Right cardiac atrium (tissue), 5 donors: ENCODE measurements at regions not wholly inside any gene's neighbourhood (a gene's known extent, or its start where the extent isn't known, plus 50 kb on each side); places are given as distances from the start of the nearest gene placed in this dataset.
A peak's percentile ranks its signal among the peaks of the same experiment; 100 is the strongest.

ENCODE experiments used
- ATAC-seq, 2 donors: fragments of 200-7000 bp; cut with Tn5 transposase; one replicate each; pipeline versions ENCODE4 v1.8.0 to v1.9.1; 2020; ENCODE audit warnings: moderate library complexity in 2 of 2, mild to moderate bottlenecking in 1 of 2
- DNase-seq, 3 donors: peaks; one replicate each; pipeline ENCODE4 v3.0.0-alpha.2; 2020
- H3K27ac ChIP-seq: one replicate; pipeline ENCODE4 v1.5.1; 2013; ENCODE audit warnings: mild to moderate bottlenecking, low read length, control low read depth, moderate library complexity
- H3K27me3 ChIP-seq: one replicate; pipeline ENCODE4 v1.6.1; 2013; ENCODE audit not compliant: control insufficient read depth, insufficient read depth
- H3K4me1 ChIP-seq: one replicate; pipeline ENCODE4 v1.6.1; 2013; ENCODE audit warnings: low read length; ENCODE audit not compliant: control insufficient read depth, insufficient read depth
- H3K4me3 ChIP-seq: one replicate; pipeline ENCODE4 v1.5.1; 2013; ENCODE audit warnings: low read length, control low read depth
- H3K9me3 ChIP-seq: one replicate; pipeline ENCODE4 v1.6.1; 2013; ENCODE audit warnings: low read length; ENCODE audit not compliant: control insufficient read depth
- WGBS: extraction: QIAGEN DNeasy Blood & Tissue Kit; methylation state at CpG from one replicate; pipeline ENCODE4 v1.1.7; 2013; 5-methylcytosine and 5-hydroxymethylcytosine counted together
- intact Hi-C, 4 donors: fragments of 100-400 bp; cut with DNase I; formaldehyde crosslinking; loops; one replicate each; pipeline versions ENCODE4 v1.11.0 to v1.14.0; 2022 to 2023
- donor health status: healthy with polysubstance abuse.
- donor health status: DM: no; HTN: yes; CAD: no.
- donor health status: DM: no; HTN: no; CAD: no.
- donor health status: DM: no; HTN: yes; CAD: no; lungs with severe emphysema.
- donor health status: DM: yes; HTN: yes; CAD: no.

DNA sequence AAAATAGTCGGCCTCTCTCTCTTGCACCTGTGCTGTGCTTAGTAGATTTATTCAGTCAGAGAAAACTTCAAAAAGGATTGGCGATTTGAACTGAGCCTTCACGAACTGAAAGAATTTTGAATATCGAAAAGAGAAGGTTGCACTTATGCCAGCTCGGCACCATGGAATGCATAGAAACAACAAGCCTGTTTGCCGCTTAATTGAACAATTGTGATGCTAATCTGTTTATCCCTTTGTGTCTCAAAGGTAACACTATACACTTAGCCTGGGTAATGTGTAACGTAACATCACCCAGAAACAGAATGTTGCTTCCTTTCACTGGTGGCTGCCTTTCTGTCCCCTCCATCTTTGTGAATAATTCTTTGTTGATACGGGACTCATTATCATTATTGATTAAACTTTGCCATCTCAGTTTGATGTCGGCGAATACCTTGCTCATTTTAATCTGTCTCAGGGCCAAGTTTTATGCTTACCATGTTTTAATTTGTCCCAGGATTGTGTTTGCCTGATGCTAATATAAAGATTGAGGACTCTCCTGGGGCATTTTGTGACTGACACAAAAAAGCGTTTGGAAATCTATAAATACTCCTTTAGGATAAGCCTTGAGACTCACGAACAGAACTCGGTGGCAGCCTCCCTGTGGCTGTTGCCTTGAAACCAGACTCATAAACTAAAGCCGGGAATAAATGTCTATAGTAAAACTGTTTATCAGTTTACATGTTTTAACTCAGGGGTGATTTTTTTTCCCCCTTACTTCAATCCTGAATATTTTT is 400.5 kb downstream of the RAPGEF2 start:
- peaks cover 4% of the 10 kb centered on the region for H3K4me1 ChIP-seq
- no peaks in the 10 kb centered on the region for H3K9me3 ChIP-seq
- no peak overlapping the region for H3K27ac ChIP-seq
- no peaks in the 10 kb centered on the region for H3K27me3 ChIP-seq
- ATAC-seq, result no peak
- no peak for DNase-seq
- intact Hi-C loops, result no loop called here
- WGBS, result 70% methylated on average over 14 of the region's 14 CpGs
- no peak overlapping the region for H3K4me3 ChIP-seq

DNA sequence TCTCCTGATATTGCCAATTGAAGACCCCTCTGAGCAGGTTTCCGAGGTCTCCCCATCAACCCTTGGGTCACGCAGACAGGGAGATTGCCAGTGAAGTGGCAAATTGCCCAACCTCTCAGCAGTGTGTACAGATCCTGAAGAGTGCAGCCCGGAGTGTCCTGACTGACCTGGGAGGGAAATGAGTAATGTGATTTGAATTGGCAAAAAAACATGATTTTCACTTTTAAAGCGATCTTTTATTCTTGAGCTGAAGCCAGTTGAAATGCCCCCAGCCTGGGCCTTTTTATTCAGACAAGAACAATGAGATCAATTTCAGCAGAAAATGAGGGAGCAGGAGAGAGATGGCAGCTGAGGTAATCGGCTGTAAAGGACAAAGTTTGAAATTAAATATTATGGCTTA is 401.8 kb downstream of the RAPGEF2 start:
- Histone ChIP-seq H3K4me3 (no peak overlapping the region), H3K9me3 (no peaks in the 10 kb centered on the region), H3K27me3 (no peaks in the 10 kb centered on the region), H3K4me1 (no peaks in the 10 kb centered on the region), H3K27ac (no peak overlapping the region)
- intact Hi-C loops, result no loop called here
- ATAC-seq (no peak), DNase-seq (peak in 1 of 3 donors; percentile 42)
- 37% methylated on average over 5 of the region's 5 CpGs for WGBS

DNA sequence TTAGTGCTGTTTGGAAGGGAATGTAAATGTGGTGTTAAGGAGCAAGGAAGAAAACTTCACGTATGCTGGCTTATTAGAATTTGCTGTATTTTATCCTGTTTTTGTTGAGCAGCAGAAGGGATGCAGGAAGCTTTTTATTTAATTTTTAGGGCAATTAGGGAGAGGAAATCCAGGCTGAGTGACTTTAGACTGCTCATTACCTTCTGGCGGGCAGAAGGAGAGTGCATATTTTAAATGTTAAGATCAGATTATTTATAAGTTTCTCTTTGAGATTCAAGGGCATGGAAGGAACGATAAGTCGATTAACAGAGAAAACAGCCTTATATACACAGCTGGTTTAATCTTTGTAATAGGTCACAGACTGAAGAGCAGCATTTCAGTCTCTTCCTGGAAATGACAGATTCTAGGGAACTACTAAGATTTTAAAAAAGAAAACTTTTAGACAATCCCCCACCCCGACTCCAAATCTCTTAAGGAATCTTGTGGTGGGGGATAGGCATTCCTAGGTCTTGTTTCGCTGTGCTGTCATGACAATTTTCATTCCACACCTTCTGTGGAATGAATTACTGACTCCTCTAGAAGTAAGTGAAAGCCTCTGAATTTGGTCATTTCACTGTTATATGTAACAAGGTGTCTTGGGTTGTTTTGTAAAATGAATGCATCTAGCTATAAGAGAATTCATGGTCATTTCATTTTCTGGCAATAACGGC is 402.5 kb downstream of the RAPGEF2 start:
- Histone ChIP-seq H3K27me3 (no peaks in the 10 kb centered on the region), H3K4me1 (no peaks in the 10 kb centered on the region), H3K27ac (no peak overlapping the region), H3K9me3 (no peaks in the 10 kb centered on the region), H3K4me3 (no peak overlapping the region)
- 57% methylated on average over 7 of the region's 7 CpGs for WGBS
- intact Hi-C loops, result no loop called here
- ATAC-seq (no peak), DNase-seq (no peak)

DNA sequence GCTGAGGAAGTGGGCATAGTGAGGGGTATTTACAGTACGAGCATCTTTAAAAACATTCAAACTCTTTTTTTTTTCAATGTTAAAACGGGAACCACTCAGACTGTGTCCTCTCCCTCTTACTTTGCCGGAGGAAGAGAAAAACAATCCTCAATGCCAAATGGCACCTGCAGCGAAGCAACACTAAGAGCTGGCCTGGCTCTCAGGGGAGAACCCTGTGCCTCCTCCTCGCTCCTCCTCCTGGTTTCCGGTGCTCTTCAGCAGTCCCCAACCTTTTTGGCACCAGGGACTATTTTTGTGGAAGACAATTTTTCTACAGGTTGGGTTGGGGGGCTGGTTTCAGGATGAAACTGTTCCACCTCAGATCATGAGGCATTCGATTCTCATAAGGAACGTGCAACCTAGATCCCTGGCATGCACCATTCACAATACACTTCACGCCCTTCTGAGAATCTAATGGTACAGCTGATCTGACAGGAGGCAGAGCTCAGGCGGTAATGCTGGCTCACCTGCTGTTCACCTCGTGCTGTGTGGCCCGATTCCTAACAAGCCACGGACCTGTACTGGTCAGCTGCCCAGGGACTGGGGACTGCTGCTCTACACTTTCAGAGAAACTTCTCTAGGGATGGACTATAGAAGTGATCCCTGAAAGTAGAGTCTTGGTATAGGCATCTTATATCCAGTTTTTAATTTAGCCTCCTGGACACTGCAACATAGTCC is 404.1 kb downstream of the RAPGEF2 start:
- Histone ChIP-seq H3K27me3 (no peaks in the 10 kb centered on the region), H3K4me1 (no peaks in the 10 kb centered on the region), H3K9me3 (no peaks in the 10 kb centered on the region), H3K4me3 (no peak overlapping the region), H3K27ac (no peak overlapping the region)
- intact Hi-C loops, result no loop called here
- no peak for DNase-seq
- 82% methylated on average over 13 of the region's 13 CpGs for WGBS
- no peak for ATAC-seq

DNA sequence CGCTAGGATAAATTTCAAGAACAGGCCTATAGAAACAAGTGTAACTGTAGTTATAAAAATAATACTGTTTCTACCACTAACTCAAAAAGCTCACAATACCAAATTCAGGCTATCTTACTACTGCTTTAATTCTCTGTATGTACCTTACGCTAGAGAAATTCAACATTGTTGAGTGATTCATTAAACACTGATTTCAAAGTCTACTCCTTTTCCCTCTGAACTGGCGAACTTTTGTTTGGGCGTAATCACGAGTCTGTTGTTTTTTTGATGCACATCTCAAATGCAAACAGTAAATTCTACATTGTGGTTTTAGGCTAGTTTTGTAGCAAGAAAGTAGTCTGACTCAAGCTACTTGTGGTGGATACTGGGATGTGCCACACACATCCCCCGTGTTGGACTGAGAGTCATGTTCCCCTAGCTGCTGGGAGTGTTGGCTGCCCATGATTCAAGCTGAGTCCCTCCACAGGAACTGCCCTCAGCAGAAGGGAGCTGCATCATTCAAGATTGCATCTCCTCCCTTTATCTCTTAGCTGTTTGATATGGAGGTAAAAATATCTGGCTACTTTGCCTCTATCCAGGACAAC is 406.1 kb downstream of the RAPGEF2 start:
- no peaks in the 10 kb centered on the region for H3K9me3 ChIP-seq
- intact Hi-C loops, result no loop called here
- H3K4me3 ChIP-seq, result no peak overlapping the region
- H3K27me3 ChIP-seq, result no peaks in the 10 kb centered on the region
- WGBS, result 88% methylated on average over 6 of the region's 6 CpGs
- ATAC-seq (no peak), DNase-seq (no peak)
- H3K27ac ChIP-seq, result no peak overlapping the region
- no peaks in the 10 kb centered on the region for H3K4me1 ChIP-seq

DNA sequence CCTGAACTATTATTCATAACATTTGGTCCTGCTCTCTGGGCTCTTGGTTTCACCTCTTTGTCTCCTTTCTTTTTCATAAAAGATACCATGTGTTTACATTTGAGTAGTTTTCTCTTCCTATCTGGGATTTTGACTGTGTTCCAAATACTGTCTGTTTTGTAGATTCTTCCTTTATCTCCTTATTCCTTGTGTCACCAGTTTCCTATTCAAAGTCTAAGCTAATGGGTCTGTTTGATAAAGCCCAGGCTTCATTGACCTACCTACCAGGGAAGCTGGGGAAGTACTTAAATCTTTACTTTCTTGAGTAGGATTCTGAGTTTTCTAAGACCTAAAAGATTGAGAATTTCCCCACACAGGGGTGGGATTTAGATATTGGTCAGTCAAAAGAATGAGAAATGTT is 409.5 kb downstream of the RAPGEF2 start:
- no peak overlapping the region for H3K27ac ChIP-seq
- no peak for DNase-seq
- no peaks in the 10 kb centered on the region for H3K27me3 ChIP-seq
- ATAC-seq, result no peak
- intact Hi-C loops, result no loop called here
- no peak overlapping the region for H3K4me3 ChIP-seq
- no peaks in the 10 kb centered on the region for H3K4me1 ChIP-seq
- H3K9me3 ChIP-seq, result no peaks in the 10 kb centered on the region

DNA sequence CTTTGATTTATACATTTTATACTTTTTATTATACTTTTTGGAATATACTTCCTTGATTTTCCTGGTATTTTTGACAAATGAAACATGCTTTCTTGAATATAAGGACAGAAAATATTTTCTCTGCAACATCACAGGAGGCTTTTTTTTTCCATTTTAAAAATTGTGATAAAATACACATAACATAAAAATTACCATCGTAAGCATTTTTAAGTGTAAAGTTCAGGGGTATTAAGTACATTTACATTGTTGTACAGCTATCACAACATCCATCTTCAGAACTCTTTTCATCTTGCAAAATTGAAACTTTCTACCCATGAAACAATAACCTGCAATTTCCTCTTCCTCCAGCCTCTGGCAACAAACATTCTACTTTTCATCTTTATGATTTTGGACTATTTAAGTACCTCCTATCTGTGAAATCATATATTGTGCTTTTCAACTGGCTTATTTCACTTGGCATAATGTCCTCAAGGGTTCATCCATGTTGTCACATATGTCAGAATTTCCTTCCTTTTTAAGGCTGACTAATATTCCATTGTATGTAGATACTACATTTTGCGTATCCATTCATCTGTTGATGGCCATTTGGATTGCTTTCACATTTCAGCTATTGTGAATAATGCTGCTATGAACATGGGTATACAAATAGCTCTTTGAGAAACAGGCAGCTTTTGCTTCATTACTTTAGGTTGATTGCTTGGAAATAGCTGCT is 412.6 kb downstream of the RAPGEF2 start:
- Histone ChIP-seq H3K27me3 (no peaks in the 10 kb centered on the region), H3K27ac (no peak overlapping the region), H3K4me1 (no peaks in the 10 kb centered on the region), H3K9me3 (no peaks in the 10 kb centered on the region), H3K4me3 (no peak overlapping the region)
- DNase-seq, result no peak
- intact Hi-C loops, result no loop called here
- ATAC-seq, result no peak
- 92% methylated on average over 2 of the region's 2 CpGs for WGBS

DNA sequence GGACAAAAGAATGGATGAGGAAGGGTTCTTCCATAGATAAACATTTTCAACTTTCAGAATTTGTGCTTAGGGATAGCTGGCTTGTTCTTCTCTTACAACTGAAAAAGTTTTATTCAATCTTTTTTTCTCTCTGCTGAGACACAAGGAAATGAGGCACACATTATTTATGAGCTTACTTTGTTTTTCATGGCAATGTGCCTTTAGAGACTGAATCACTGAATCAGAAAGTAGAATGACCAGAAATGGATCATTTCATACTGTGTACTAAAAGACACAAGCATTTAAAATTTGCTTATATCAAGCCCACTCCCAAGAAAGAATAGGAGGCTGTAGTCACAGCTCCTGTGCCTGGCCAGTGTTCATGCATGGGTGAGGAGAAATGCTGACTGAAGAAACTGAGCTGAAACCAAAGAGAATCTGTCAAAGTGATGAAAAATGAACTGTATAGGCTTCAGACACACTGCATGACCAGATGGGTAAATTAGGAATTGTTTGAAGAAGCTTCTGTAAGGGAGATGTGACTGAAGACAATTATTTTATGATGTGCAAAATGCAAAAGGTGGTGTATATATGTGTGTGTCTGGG is 413.8 kb downstream of the RAPGEF2 start:
- Histone ChIP-seq H3K27ac (no peak overlapping the region), H3K9me3 (no peaks in the 10 kb centered on the region), H3K4me1 (no peaks in the 10 kb centered on the region), H3K4me3 (no peak overlapping the region), H3K27me3 (no peaks in the 10 kb centered on the region)
- intact Hi-C loops, result no loop called here
- DNase-seq (no peak), ATAC-seq (no peak)

DNA sequence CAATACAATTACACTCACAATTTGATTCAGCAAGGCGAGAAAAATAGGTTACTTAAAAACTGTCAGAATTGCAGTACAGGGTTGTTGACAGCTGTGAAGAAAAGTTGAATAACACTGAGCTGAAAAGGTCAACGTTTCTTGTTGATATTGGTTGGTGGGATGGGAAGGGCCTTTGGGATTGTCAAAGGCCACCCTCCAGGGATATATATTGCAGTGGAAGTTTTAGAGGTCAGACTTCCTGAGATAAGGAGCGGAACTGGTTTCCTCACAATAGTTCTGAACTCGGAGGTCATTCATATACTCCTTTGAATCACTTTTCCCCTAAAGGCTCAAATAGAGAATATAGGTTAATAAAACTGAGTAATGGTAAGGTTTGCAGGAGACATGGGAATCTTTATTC is 417.2 kb downstream of the RAPGEF2 start:
- ATAC-seq, result no peak
- WGBS, result 34% methylated on average over 4 of the region's 4 CpGs
- H3K4me1 ChIP-seq, result no peaks in the 10 kb centered on the region
- H3K9me3 ChIP-seq, result no peaks in the 10 kb centered on the region
- intact Hi-C loops, result no loop called here
- DNase-seq, result no peak
- no peak overlapping the region for H3K27ac ChIP-seq
- no peaks in the 10 kb centered on the region for H3K27me3 ChIP-seq
- no peak overlapping the region for H3K4me3 ChIP-seq

DNA sequence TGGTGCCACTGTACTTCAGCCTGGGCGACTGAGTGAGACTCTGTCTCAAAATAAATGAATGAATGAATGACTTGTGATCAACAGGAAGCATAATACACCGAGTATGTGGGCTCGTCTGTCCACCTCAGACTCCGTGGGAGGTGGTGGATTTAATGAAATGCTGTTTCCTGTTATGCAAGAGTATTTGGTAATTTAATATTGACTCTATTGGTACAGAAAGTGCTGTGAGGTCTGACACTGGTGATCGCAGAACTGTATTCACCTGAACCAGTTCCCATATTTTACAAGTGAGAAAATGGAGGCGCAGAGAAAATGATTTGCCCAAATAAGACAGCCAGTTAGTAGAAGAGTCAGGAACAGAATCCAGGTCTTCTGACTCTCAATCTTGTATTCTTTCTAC is 423.3 kb downstream of the RAPGEF2 start:
- no peak overlapping the region for H3K27ac ChIP-seq
- no peaks in the 10 kb centered on the region for H3K4me1 ChIP-seq
- no peak overlapping the region for H3K4me3 ChIP-seq
- H3K9me3 ChIP-seq, result no peaks in the 10 kb centered on the region
- no peak for ATAC-seq
- intact Hi-C loops, result no loop called here
- 74% methylated on average over 6 of the region's 6 CpGs for WGBS
- no peaks in the 10 kb centered on the region for H3K27me3 ChIP-seq
- no peak for DNase-seq
